ENCODE measurements at regions not wholly inside any gene's neighbourhood (a gene's known extent, or its start where the extent isn't known, plus 50 kb on each side); places are given as distances from the start of the nearest gene placed in this dataset.

GRCh38 chr6:140269591-140270165 lies 895.2 kb upstream of the CITED2 start:
- TF ChIP-seq POLR2A (IDR thresholded peaks at IDR 0.05) (no peak), CTCF (IDR thresholded peaks at IDR 0.05 in 4 of 5, conservative IDR thresholded peaks at IDR 0.05 in 1 of 5) (no peak)
